ENCODE measurements at regions not wholly inside any gene's neighbourhood (a gene's known extent, or its start where the extent isn't known, plus 50 kb on each side); places are given as distances from the start of the nearest gene placed in this dataset.

GRCh38 chr6:81158956-81159355, 593.5 kb downstream of the TENT5A start:
- TF ChIP-seq RCOR1 (IDR thresholded peaks at IDR 0.05; ENCODE audit: low read depth, low read length) (no peak), REST (IDR thresholded peaks at IDR 0.05) (no peak), RAD21 (conservative IDR thresholded peaks at IDR 0.05 in 1 of 2, IDR thresholded peaks at IDR 0.05 in 1 of 2) (no peak), RNF2 (IDR thresholded peaks at IDR 0.05; ENCODE audit: borderline replicate concordance, low read depth) (no peak), CEBPB (IDR thresholded peaks at IDR 0.05) (no peak), POLR2A (IDR thresholded peaks at IDR 0.05; ENCODE audit: low read length) (no peak), NR3C1 (IDR thresholded peaks at IDR 0.05) (no peak), CTCF (IDR thresholded peaks at IDR 0.05) (no peak), EP300 (IDR thresholded peaks at IDR 0.05) (no peak), CHD2 (IDR thresholded peaks at IDR 0.05; ENCODE audit: low read length, partially characterized antibody) (no peak)
